ENCODE measurements at regions not wholly inside any gene's neighbourhood (a gene's known extent, or its start where the extent isn't known, plus 50 kb on each side); places are given as distances from the start of the nearest gene placed in this dataset.

GRCh38 chr4:52292245-52292644, 241.1 kb downstream of the SPATA18 start:
- no peak for TF ChIP-seq CTCF (IDR thresholded peaks at IDR 0.05)
- no peak for TF ChIP-seq POLR2A (IDR thresholded peaks at IDR 0.05)
- TF ChIP-seq POLR2AphosphoS5 (IDR thresholded peaks at IDR 0.05) = no peak
- TF ChIP-seq EP300 (IDR thresholded peaks at IDR 0.05) = no peak

Data from suprapubic skin (tissue), 4 donors.